ENCODE measurements at regions not wholly inside any gene's neighbourhood (a gene's known extent, or its start where the extent isn't known, plus 50 kb on each side); places are given as distances from the start of the nearest gene placed in this dataset.

GRCh38 chr5:31084871-31085270 lies 108.6 kb upstream of the CDH6 start:
- Histone ChIP-seq H2AFZ (ENCODE audit: low read length) (no peak overlapping the region), H3K27me3 (ENCODE audit: insufficient read depth, low read length) (no peaks in the 10 kb centered on the region), H3K36me3 (ENCODE audit: insufficient read depth, low read length) (no peaks in the 10 kb centered on the region), H3K4me2 (ENCODE audit: insufficient read depth, low read length) (no peak overlapping the region), H4K20me1 (ENCODE audit: insufficient read depth, low read length) (no peaks in the 10 kb centered on the region), H3K79me2 (ENCODE audit: insufficient read depth, low read length) (no peaks in the 10 kb centered on the region), H3K4me3 (ENCODE audit: insufficient read depth, low read length) (no peak overlapping the region), H3K9me3 (ENCODE audit: low read depth, low read length) (peaks cover 2% of the 10 kb centered on the region), H3K27ac (ENCODE audit: low read depth, low read length) (no peak overlapping the region), H3K4me1 (ENCODE audit: insufficient read depth, low read length) (no peaks in the 10 kb centered on the region)
- TF ChIP-seq, protein P1, sequence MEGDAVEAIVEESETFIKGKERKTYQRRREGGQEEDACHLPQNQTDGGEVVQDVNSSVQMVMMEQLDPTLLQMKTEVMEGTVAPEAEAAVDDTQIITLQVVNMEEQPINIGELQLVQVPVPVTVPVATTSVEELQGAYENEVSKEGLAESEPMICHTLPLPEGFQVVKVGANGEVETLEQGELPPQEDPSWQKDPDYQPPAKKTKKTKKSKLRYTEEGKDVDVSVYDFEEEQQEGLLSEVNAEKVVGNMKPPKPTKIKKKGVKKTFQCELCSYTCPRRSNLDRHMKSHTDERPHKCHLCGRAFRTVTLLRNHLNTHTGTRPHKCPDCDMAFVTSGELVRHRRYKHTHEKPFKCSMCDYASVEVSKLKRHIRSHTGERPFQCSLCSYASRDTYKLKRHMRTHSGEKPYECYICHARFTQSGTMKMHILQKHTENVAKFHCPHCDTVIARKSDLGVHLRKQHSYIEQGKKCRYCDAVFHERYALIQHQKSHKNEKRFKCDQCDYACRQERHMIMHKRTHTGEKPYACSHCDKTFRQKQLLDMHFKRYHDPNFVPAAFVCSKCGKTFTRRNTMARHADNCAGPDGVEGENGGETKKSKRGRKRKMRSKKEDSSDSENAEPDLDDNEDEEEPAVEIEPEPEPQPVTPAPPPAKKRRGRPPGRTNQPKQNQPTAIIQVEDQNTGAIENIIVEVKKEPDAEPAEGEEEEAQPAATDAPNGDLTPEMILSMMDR (IDR thresholded peaks at IDR 0.05; ENCODE audit: extremely low read depth, low read depth, low read length), result no peak
- DNase-seq (ENCODE audit: insufficient read length, low spot score, missing footprints), result no peak

DNA sequence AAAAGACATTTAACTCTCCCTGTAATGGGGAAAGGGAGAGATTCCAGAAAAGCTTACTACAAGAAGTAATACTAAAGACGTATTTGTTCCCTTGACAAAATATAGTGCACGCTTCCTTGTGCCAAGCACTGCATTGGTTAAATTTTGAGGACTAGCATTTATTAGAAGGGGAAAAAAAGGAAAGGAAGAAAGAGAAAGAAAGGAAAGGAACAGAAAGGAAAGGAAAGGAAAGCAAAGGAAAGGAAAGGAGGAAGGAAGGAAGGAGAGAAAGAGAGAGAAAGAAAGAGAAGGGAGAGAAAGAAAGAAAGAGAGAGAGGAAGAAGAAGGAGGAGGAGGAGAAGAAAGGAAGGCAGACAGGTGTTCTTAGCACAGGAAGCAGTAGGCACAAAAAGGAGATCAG lies 110.1 kb upstream of the CDH6 start:
- Histone ChIP-seq H3K4me3 (ENCODE audit: insufficient read depth, low read length) (no peak overlapping the region), H3K4me2 (ENCODE audit: insufficient read depth, low read length) (no peak overlapping the region), H3K79me2 (ENCODE audit: insufficient read depth, low read length) (no peaks in the 10 kb centered on the region), H3K9me3 (ENCODE audit: low read depth, low read length) (peaks cover 4% of the 10 kb centered on the region), H4K20me1 (ENCODE audit: insufficient read depth, low read length) (no peaks in the 10 kb centered on the region), H2AFZ (ENCODE audit: low read length) (no peak overlapping the region), H3K27me3 (ENCODE audit: insufficient read depth, low read length) (no peaks in the 10 kb centered on the region), H3K27ac (ENCODE audit: low read depth, low read length) (no peak overlapping the region), H3K4me1 (ENCODE audit: insufficient read depth, low read length) (no peaks in the 10 kb centered on the region), H3K36me3 (ENCODE audit: insufficient read depth, low read length) (no peaks in the 10 kb centered on the region)
- TF ChIP-seq, protein P1 (IDR thresholded peaks at IDR 0.05; ENCODE audit: extremely low read depth, low read depth, low read length), result no peak
- no peak for DNase-seq (ENCODE audit: insufficient read length, low spot score, missing footprints)

GRCh38 chr5:31079668-31080067 lies 113.8 kb upstream of the CDH6 start:
- peaks cover 2% of the 10 kb centered on the region for H3K9me3 ChIP-seq (ENCODE audit: low read depth, low read length)
- TF ChIP-seq, protein P1 (IDR thresholded peaks at IDR 0.05; ENCODE audit: extremely low read depth, low read depth, low read length), result no peak
- H3K4me2 ChIP-seq (ENCODE audit: insufficient read depth, low read length), result no peak overlapping the region
- H3K4me1 ChIP-seq (ENCODE audit: insufficient read depth, low read length), result no peaks in the 10 kb centered on the region
- H3K27ac ChIP-seq (ENCODE audit: low read depth, low read length), result no peak overlapping the region
- no peaks in the 10 kb centered on the region for H3K79me2 ChIP-seq (ENCODE audit: insufficient read depth, low read length)
- H4K20me1 ChIP-seq (ENCODE audit: insufficient read depth, low read length), result no peaks in the 10 kb centered on the region
- no peaks in the 10 kb centered on the region for H3K36me3 ChIP-seq (ENCODE audit: insufficient read depth, low read length)
- H3K27me3 ChIP-seq (ENCODE audit: insufficient read depth, low read length), result no peaks in the 10 kb centered on the region
- H3K4me3 ChIP-seq (ENCODE audit: insufficient read depth, low read length), result no peak overlapping the region
- no peak overlapping the region for H2AFZ ChIP-seq (ENCODE audit: low read length)
- no peak for DNase-seq (ENCODE audit: insufficient read length, low spot score, missing footprints)

DNA sequence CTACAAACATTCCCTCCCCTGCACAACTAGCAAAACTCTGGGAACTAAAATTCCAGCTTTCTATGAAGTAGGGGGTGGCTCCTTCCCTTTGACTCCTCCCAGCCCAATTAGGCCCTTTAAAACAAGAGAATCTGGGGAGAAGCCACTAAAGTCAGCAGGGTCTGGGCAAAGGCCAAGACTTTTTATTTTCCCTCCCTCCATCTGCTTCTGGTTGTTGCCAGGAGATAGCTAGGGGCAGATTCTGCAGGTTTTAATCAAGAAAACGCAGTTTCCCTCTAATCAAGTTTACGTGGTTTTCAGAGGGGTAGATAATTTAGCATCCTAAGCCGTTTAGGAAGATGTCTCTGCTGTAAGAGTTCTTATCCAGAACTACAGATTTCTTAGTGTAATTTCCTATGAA lies 114.5 kb upstream of the CDH6 start:
- no peaks in the 10 kb centered on the region for H4K20me1 ChIP-seq (ENCODE audit: insufficient read depth, low read length)
- no peak for DNase-seq (ENCODE audit: insufficient read length, low spot score, missing footprints)
- no peaks in the 10 kb centered on the region for H3K27me3 ChIP-seq (ENCODE audit: insufficient read depth, low read length)
- H3K4me1 ChIP-seq (ENCODE audit: insufficient read depth, low read length), result no peaks in the 10 kb centered on the region
- H2AFZ ChIP-seq (ENCODE audit: low read length), result no peak overlapping the region
- H3K9me3 ChIP-seq (ENCODE audit: low read depth, low read length), result peaks cover 2% of the 10 kb centered on the region
- H3K36me3 ChIP-seq (ENCODE audit: insufficient read depth, low read length), result no peaks in the 10 kb centered on the region
- no peak overlapping the region for H3K4me2 ChIP-seq (ENCODE audit: insufficient read depth, low read length)
- TF ChIP-seq, protein P1 (IDR thresholded peaks at IDR 0.05; ENCODE audit: extremely low read depth, low read depth, low read length), result no peak
- H3K4me3 ChIP-seq (ENCODE audit: insufficient read depth, low read length), result no peak overlapping the region
- no peaks in the 10 kb centered on the region for H3K79me2 ChIP-seq (ENCODE audit: insufficient read depth, low read length)
- H3K27ac ChIP-seq (ENCODE audit: low read depth, low read length), result no peak overlapping the region

Data from osteoblast (primary cell).